Cardiac fibroblast (primary cell): ENCODE measurements at regions not wholly inside any gene's neighbourhood (a gene's known extent, or its start where the extent isn't known, plus 50 kb on each side); places are given as distances from the start of the nearest gene placed in this dataset.

ENCODE experiments used
- DNase-seq, 2 donors: peaks; one replicate each; pipeline versions ENCODE4 v3.0.0 to v3.0.0-alpha.2; 2010; ENCODE audit warnings: low read depth in 2 of 2
- H3K4me3 ChIP-seq, 2 donors: replicated peaks in 1 of 2; 1 replicate in 1 of 2; 2 replicates in 1 of 2; pipeline ENCODE4 v1.5.1; 2011; ENCODE audit warnings: low read depth in 2 of 2, low read length in 2 of 2, mild to moderate bottlenecking in 2 of 2, moderate library complexity in 1 of 2
- TF ChIP-seq, protein P1 (sequence below): IDR thresholded peaks from one replicate; pipeline ENCODE4 v1.5.1; 2011; ENCODE audit warnings: low read depth, mild to moderate bottlenecking, low read length, inconsistent platforms

DNA sequence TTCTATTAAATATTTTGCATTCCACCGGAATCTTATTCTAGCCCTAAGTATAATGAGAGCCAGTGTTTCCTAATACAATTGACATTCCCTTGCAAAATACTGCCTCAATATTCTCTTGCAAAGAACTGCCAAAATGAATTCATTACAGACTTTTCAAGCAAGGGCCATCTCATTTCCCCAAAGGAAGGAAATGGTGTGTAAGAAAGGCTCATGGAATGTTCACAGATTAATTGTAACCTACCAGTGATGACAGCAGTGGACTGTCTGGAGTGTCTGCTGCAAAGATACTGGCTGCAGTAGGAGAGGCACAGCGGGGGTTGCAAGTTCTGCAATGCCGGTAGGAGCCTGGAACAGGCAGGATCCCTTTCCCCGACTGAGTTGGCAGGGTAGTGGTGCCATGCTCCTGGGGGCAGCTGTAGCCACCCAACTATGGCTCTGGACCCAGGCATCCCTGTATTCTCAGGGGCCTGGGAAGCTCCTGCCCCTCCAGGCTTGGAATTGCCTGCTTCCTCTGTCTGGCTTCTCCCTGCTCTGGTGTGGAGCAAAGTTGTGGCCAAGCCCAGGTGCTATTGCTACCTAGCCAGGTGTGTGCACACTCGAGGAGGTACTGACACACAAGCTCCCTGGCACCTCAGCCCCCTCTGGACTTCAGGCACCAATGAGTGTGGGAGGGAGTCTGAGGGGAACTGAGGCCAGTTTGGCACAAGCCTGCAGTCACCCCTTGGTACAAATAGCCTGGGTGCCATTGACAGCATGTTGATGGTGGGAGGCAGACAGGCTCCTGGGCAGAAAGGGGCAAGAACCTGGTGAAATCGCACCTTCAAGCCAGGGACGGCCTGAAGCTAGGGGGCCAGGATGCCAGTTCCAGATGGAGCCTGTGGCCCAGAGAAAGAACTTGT, 1371.0 kb downstream of the KCNT2 start:
- DNase-seq: no peak
- TF ChIP-seq, protein P1, sequence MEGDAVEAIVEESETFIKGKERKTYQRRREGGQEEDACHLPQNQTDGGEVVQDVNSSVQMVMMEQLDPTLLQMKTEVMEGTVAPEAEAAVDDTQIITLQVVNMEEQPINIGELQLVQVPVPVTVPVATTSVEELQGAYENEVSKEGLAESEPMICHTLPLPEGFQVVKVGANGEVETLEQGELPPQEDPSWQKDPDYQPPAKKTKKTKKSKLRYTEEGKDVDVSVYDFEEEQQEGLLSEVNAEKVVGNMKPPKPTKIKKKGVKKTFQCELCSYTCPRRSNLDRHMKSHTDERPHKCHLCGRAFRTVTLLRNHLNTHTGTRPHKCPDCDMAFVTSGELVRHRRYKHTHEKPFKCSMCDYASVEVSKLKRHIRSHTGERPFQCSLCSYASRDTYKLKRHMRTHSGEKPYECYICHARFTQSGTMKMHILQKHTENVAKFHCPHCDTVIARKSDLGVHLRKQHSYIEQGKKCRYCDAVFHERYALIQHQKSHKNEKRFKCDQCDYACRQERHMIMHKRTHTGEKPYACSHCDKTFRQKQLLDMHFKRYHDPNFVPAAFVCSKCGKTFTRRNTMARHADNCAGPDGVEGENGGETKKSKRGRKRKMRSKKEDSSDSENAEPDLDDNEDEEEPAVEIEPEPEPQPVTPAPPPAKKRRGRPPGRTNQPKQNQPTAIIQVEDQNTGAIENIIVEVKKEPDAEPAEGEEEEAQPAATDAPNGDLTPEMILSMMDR: no peak
- no peak overlapping the region for H3K4me3 ChIP-seq

DNA sequence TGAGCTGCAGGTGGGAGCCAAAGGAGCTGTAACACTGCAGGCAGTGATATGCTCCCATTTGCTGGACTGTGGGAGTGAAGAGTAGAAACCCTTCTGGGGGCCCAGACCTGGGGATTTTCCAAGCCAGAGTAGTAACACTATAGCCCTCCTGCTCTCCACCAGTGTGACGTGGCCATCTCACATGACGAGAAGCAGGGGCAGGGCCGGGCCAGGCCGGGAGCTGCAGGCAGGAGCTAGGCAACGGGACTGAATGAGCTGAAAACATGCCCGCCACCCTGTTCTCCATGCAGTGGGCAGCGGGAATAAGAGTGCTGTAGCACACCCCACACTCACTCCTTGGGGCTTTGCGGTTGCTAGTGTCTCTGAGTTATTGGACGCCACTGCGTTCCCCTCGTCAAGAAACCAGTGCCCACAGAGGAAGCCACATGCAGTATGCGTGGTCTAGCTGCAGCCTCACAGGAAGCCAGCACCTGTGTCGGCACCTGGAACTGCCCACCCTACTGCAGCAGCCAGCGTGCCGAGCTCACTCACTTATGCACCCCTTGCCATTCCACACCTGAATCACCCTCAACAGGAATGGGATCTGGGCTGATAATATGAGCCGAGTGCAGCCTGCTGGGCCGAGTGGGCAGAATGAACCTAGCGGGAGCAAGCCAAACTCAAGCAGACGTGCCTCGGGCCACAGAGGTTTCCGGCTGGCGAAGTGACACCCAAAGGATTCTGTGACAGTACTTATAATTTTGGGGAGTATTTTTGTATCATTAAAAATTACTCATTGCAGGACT, 1389.6 kb downstream of the KCNT2 start:
- no peak for DNase-seq
- TF ChIP-seq, protein P1: no peak
- no peak overlapping the region for H3K4me3 ChIP-seq

DNA sequence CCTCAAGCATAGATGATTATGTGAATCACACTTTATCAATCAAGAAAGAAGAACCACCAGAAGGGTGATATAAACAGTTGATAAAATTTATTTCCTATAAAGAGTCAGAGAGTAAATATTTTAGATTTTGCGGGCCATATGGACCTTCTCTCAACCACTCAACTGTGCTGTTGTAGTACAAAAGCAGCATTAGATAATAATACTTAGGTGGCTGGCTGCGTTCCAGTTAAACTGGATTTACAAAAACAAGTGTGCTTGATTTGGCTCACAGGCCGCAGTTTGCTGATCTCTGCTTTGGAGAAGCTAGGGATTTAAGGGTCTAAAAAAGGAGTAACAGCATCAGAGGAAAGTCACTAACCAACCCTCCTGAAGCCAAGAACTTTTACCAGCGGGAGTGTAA, 1406.0 kb downstream of the KCNT2 start:
- DNase-seq: peak in 1 of 2 donors; percentile 22
- no peak overlapping the region for H3K4me3 ChIP-seq
- TF ChIP-seq, protein P1: no peak

DNA sequence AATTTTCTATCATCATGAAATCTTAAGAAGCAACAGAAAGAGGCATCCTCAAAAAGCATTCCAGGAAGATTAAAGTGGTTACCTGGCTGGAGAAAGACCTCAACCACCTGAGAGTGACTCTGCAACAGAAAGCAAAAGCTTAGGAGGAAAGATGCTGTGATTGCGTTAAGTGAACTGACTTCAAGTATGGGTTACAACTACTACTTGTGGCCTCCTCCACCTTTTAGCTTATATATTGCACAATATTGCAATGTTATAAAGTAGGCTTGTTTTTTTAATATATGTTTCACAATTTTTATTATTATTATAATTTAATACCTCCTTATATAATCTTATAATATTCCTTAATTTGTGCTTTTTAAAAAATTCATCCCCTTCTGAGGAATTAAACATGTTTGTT, 1407.5 kb downstream of the KCNT2 start:
- H3K4me3 ChIP-seq: no peak overlapping the region
- TF ChIP-seq, protein P1: no peak
- no peak for DNase-seq

DNA sequence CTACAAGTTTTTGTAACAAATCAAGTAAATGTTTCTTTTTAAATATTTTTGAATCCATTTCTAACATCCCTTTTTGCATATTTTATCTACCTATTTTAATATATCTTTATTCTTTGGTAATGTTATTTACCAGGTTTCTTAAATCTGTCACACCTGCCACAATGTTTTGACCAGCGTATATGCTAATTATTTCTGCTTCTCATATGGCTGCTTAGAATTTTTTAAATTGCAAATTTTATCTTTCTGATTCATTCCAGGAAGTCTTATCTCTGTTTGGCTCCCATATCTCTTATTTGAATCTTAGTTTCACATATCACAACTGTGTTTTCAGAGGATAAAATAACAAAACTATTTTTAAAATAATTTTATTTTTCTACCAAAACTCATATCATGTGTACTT, 1411.1 kb downstream of the KCNT2 start:
- TF ChIP-seq, protein P1: no peak
- DNase-seq: no peak
- H3K4me3 ChIP-seq: no peak overlapping the region

DNA sequence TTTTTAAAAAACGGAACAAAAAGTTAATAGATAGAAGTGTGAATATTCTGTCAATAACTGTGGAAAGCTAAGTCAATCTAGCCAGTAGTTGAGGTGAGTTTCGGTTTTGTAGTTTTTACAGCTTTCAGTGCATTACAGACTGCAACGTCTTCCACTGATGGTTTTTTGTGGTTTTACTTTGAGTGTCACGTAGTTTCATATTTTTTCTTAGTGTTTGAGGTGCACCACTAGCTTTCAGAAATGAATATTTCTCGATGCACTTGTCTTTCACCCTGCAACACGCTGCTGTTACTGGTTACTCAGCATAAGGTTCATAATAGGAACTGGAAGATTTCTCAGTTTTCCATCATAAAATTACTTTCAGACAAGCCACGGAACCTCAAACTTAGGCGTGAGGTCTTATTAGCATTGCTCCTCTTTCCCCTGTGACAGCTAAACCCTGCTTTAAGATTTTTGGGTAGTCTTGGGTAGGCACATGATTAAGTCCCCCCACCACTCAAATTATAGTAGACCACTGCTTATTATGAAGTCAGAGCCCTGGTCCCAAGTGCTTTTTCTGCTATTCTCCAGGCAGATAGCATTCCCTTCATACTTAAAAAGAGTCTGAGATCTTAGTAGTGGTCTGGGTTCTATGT, 1412.7 kb downstream of the KCNT2 start:
- no peak overlapping the region for H3K4me3 ChIP-seq
- no peak for DNase-seq
- TF ChIP-seq, protein P1: no peak
